Upper lobe of left lung (tissue), 4 donors: ENCODE measurements at regions not wholly inside any gene's neighbourhood (a gene's known extent, or its start where the extent isn't known, plus 50 kb on each side); places are given as distances from the start of the nearest gene placed in this dataset.

Experiments
- CTCF ChIP-seq, 6 experiments: fragments of 450-650 bp in 4 of 6; fragments of 200-600 bp in 2 of 6; sonication (generic) in 2 of 6; IDR thresholded peaks; one replicate each; pipeline ENCODE4 v1.5.1; 2016 to 2019; ENCODE audit warnings: antibody characterized with exemption in 6 of 6
- EP300 ChIP-seq, 4 donors: sonication (generic); formaldehyde crosslinking; IDR thresholded peaks; one replicate each; pipeline ENCODE4 v1.5.1; 2017; ENCODE audit warnings: antibody characterized with exemption in 4 of 4, control low read depth in 2 of 4
- POLR2A ChIP-seq, 4 donors: fragments of 450-650 bp; IDR thresholded peaks; one replicate each; pipeline ENCODE4 v1.5.1; 2016 to 2017; ENCODE audit warnings: antibody characterized with exemption in 4 of 4, mild to moderate bottlenecking in 2 of 4
- POLR2AphosphoS5 ChIP-seq, 2 donors: sonication (generic); formaldehyde crosslinking; IDR thresholded peaks; one replicate each; pipeline ENCODE4 v1.5.1; 2017; ENCODE audit warnings: antibody characterized with exemption in 2 of 2

DNA sequence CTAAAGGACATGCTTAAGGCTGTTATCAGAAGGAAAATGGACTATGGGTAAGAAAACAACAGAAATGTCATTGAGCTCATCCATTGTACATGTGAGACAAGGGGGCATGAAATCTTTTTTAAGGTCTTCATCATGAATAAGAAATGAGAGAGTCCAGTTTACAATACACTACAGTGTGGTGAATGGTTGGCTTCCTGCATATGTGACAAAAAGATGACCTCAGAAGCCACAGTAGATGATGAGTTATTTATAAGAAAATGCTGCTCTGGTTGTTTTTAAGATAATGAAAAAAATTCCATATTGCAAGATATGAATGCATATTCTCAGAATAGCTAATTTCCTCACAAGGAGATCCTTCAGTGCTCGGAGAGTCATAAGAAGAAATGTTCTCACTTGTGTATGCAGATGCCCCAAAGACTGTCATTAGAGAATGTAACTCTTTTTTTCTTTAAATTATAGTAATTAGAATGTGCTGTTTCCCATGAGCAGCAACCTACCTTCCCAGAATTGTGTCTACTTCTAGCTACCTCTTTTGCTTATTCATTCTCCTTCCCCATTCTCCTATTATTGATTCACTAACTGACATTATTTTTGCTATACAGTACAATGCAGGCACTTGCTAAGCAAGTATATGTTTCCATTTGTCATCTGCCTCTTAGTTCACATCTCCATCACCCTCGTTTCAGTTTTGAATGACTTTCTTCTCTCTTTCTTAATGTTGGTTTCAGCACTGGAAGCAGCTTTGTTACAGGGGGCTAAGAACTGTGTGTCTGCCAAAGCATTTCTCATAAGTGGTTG, 152.0 kb upstream of the PEX5L start:
- no peak for TF ChIP-seq POLR2A (IDR thresholded peaks at IDR 0.05)
- no peak for TF ChIP-seq CTCF (IDR thresholded peaks at IDR 0.05)
- TF ChIP-seq POLR2AphosphoS5 (IDR thresholded peaks at IDR 0.05): no peak
- no peak for TF ChIP-seq EP300 (IDR thresholded peaks at IDR 0.05)
